ENCODE measurements at regions not wholly inside any gene's neighbourhood (a gene's known extent, or its start where the extent isn't known, plus 50 kb on each side); places are given as distances from the start of the nearest gene placed in this dataset.

GRCh38 chr2:226020956-226021355 is 621.4 kb downstream of the NYAP2 start:
- no peak overlapping the region for H3K4me3 ChIP-seq (replicated peaks; ENCODE audit: insufficient read depth, low read length)
- H3K27me3 ChIP-seq (ENCODE audit: insufficient read depth, poor library complexity, severe bottlenecking): no peaks in the 10 kb centered on the region
- TF ChIP-seq SPI1 (IDR thresholded peaks at IDR 0.05; ENCODE audit: borderline replicate concordance, low read depth) (no peak), GABPA (IDR thresholded peaks at IDR 0.05; ENCODE audit: low read depth) (no peak), POLR2AphosphoS5 (IDR thresholded peaks at IDR 0.05; ENCODE audit: low read depth) (no peak), CTCF (IDR thresholded peaks at IDR 0.05; ENCODE audit: insufficient read depth, low read length) (no peak)
- TF ChIP-seq, protein P1, sequence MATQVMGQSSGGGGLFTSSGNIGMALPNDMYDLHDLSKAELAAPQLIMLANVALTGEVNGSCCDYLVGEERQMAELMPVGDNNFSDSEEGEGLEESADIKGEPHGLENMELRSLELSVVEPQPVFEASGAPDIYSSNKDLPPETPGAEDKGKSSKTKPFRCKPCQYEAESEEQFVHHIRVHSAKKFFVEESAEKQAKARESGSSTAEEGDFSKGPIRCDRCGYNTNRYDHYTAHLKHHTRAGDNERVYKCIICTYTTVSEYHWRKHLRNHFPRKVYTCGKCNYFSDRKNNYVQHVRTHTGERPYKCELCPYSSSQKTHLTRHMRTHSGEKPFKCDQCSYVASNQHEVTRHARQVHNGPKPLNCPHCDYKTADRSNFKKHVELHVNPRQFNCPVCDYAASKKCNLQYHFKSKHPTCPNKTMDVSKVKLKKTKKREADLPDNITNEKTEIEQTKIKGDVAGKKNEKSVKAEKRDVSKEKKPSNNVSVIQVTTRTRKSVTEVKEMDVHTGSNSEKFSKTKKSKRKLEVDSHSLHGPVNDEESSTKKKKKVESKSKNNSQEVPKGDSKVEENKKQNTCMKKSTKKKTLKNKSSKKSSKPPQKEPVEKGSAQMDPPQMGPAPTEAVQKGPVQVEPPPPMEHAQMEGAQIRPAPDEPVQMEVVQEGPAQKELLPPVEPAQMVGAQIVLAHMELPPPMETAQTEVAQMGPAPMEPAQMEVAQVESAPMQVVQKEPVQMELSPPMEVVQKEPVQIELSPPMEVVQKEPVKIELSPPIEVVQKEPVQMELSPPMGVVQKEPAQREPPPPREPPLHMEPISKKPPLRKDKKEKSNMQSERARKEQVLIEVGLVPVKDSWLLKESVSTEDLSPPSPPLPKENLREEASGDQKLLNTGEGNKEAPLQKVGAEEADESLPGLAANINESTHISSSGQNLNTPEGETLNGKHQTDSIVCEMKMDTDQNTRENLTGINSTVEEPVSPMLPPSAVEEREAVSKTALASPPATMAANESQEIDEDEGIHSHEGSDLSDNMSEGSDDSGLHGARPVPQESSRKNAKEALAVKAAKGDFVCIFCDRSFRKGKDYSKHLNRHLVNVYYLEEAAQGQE (IDR thresholded peaks at IDR 0.05; ENCODE audit: insufficient replicate concordance, low read depth): no peak
- H3K27ac ChIP-seq (replicated peaks): no peak overlapping the region
- no peak for DNase-seq (ENCODE audit: low read depth in 1 of 2, low spot score in 1 of 2)

DNA sequence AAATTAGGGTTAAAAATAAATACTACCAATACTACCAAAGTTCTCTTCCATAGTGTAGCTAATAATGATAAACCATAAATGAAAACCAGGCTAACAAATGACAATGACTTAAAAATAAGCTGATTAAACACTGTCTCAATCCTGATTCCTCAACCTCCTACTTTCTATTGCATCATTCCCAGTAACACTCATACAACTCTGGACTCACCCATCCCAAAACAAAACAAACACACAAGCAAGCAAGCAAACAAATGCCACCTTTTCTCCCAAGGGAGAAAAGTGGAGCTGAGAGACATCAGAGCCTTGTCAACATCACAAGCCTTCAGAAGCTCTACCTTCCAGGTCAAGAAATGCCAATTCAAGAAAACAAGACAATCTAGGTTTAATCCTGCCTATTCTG is 620.7 kb downstream of the NYAP2 start:
- no peak for TF ChIP-seq GABPA (IDR thresholded peaks at IDR 0.05; ENCODE audit: low read depth)
- TF ChIP-seq, protein P1 (IDR thresholded peaks at IDR 0.05; ENCODE audit: insufficient replicate concordance, low read depth): no peak
- no peak for TF ChIP-seq POLR2AphosphoS5 (IDR thresholded peaks at IDR 0.05; ENCODE audit: low read depth)
- TF ChIP-seq SPI1 (IDR thresholded peaks at IDR 0.05; ENCODE audit: borderline replicate concordance, low read depth): no peak
- no peak for TF ChIP-seq CTCF (IDR thresholded peaks at IDR 0.05; ENCODE audit: insufficient read depth, low read length)
- Histone ChIP-seq H3K27ac (replicated peaks) (no peak overlapping the region), H3K4me3 (replicated peaks; ENCODE audit: insufficient read depth, low read length) (no peak overlapping the region), H3K27me3 (ENCODE audit: insufficient read depth, poor library complexity, severe bottlenecking) (no peaks in the 10 kb centered on the region)
- no peak for DNase-seq (ENCODE audit: low read depth in 1 of 2, low spot score in 1 of 2)

DNA sequence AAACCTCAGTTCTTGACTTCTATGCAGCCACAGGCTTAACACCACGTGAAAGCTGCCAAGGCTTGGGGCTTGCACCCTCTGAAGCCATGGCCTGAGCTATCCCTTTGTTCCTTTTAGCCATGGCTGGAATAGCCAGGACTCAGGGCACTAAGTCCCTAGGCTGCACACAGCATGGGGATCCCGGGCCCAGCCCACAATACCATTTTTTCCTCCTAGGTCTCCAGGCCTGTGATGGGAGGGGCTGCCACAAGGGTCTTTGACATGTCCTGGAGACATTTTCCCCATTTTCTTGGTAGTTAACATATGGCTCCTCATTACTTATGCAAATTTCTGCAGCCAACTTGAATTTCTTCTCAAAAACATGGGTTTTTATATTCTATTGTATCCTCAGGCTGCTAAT is 619.1 kb downstream of the NYAP2 start:
- H3K27ac ChIP-seq (replicated peaks): no peak overlapping the region
- TF ChIP-seq GABPA (IDR thresholded peaks at IDR 0.05; ENCODE audit: low read depth) (no peak), SPI1 (IDR thresholded peaks at IDR 0.05; ENCODE audit: borderline replicate concordance, low read depth) (no peak), POLR2AphosphoS5 (IDR thresholded peaks at IDR 0.05; ENCODE audit: low read depth) (no peak), CTCF (IDR thresholded peaks at IDR 0.05; ENCODE audit: insufficient read depth, low read length) (no peak)
- TF ChIP-seq, protein P1 (IDR thresholded peaks at IDR 0.05; ENCODE audit: insufficient replicate concordance, low read depth): no peak
- H3K4me3 ChIP-seq (replicated peaks; ENCODE audit: insufficient read depth, low read length): no peak overlapping the region
- H3K27me3 ChIP-seq (ENCODE audit: insufficient read depth, poor library complexity, severe bottlenecking): no peaks in the 10 kb centered on the region
- no peak for DNase-seq (ENCODE audit: low read depth in 1 of 2, low spot score in 1 of 2)
